HepG2 (cell line): ENCODE measurements at regions not wholly inside any gene's neighbourhood (a gene's known extent, or its start where the extent isn't known, plus 50 kb on each side); places are given as distances from the start of the nearest gene placed in this dataset.

Experiments used
- ATAC-seq: fragments of 200-7000 bp; cut with Tn5 transposase; 3 replicates; pipeline ENCODE4 v1.9.1; 2020; ENCODE audit warnings: mild to moderate bottlenecking, moderate library complexity
- BruUV-seq: library from RNA; stranded (reverse); fragments of 400-500 nt; replicated peaks from 2 replicates; lab custom pipeline; 2021; lab: Mats Ljungman, UMichigan
- CTCF ChIA-PET: fragments of 300-600 bp; formaldehyde crosslinking; extraction: SDS; loops from one replicate; lab custom pipeline; 2021; ENCODE audit warnings: low total read pairs, inconsistent platforms, low intra/inter-chr PET ratio; lab: Yijun Ruan, JAX
- POLR2A ChIA-PET: fragments of 350-600 bp; sonication (Branson Sonifier 250); formaldehyde crosslinking; loops from one replicate; lab custom pipeline; 2020; ENCODE audit warnings: antibody characterized with exemption, inconsistent platforms; lab: Yijun Ruan, JAX
- DNase-seq: peaks from one replicate; pipeline ENCODE4 v3.0.0-alpha.2; 2015; ENCODE audit warnings: low spot score
- FAIRE-seq: peaks from 3 replicates; lab custom pipeline; 2011; peaks lifted over from hg19 to GRCh38; lab: Jason Lieb, UNC
- H2AFZ ChIP-seq: one replicate; pipeline ENCODE4 v1.6.1; 2011; ENCODE audit warnings: low read length, inconsistent platforms
- H3K27ac ChIP-seq: fragments of 300-600 bp; 3 replicates; pipeline ENCODE4 v1.8.0; 2011; ENCODE audit warnings: mixed run types, mild to moderate bottlenecking, mixed read lengths, low read length, inconsistent platforms; ENCODE audit not compliant: insufficient read depth; ENCODE audit errors: extremely low read length
- H3K27me3 ChIP-seq, 2 experiments: fragments of 200-600 bp in 1 of 2; 2 replicates in 1 of 2; 3 replicates in 1 of 2; pipeline versions ENCODE4 v1.6.0 to v1.8.0; 2011; ENCODE audit warnings: low read length in 2 of 2, mild to moderate bottlenecking in 2 of 2, moderate library complexity in 2 of 2, inconsistent platforms in 1 of 2; ENCODE audit not compliant: insufficient read depth in 2 of 2, control insufficient read depth in 1 of 2
- H3K36me3 ChIP-seq, 2 experiments: fragments of 200-600 bp in 1 of 2; replicated peaks in 1 of 2; 2 replicates in 1 of 2; 3 replicates in 1 of 2; pipeline versions ENCODE4 v1.5.1 to v1.8.0; 2011; ENCODE audit warnings: low read length in 2 of 2, inconsistent platforms in 1 of 2; ENCODE audit not compliant: insufficient read depth in 2 of 2, control insufficient read depth in 1 of 2
- H3K4me1 ChIP-seq: 2 replicates; pipeline ENCODE4 v1.5.1; 2012; ENCODE audit warnings: low read length, inconsistent platforms; ENCODE audit not compliant: insufficient read depth
- H3K4me2 ChIP-seq: 2 replicates; pipeline ENCODE4 v1.6.0; 2011; ENCODE audit warnings: low read depth, low read length, inconsistent platforms
- H3K4me3 ChIP-seq, 3 experiments: fragments of 200-600 bp in 1 of 3; sonication (generic), shearing (Covaris generic) in 1 of 3; replicated peaks in 1 of 3; 2 replicates each; pipeline ENCODE4 v1.5.1; 2011 to 2016; ENCODE audit warnings: low read length in 3 of 3, inconsistent platforms in 2 of 3, low read depth in 2 of 3, mild to moderate bottlenecking in 2 of 3, control low read depth in 1 of 3, mixed read lengths in 1 of 3; ENCODE audit not compliant: insufficient read depth in 1 of 3
- H3K79me2 ChIP-seq: one replicate; pipeline ENCODE4 v1.6.1; 2011; ENCODE audit warnings: low read length, inconsistent platforms; ENCODE audit not compliant: insufficient read depth
- H3K9ac ChIP-seq: 2 replicates; pipeline ENCODE4 v1.6.0; 2011; ENCODE audit warnings: mild to moderate bottlenecking, low read depth, low read length, inconsistent platforms; ENCODE audit not compliant: insufficient read depth
- H3K9me3 ChIP-seq: 2 replicates; pipeline ENCODE4 v1.5.1; 2012; ENCODE audit warnings: mild to moderate bottlenecking, low read length
- H4K20me1 ChIP-seq: 2 replicates; pipeline ENCODE4 v1.6.0; 2011; ENCODE audit warnings: inconsistent platforms, mild to moderate bottlenecking, low read length, moderate library complexity; ENCODE audit not compliant: insufficient read depth
- CERS6 ChIP-seq: sonication (generic); formaldehyde crosslinking; IDR thresholded peaks from 2 replicates; pipeline ENCODE4 v1.5.0; 2020; ENCODE audit warnings: missing genetic modification reagents
- KLF12 ChIP-seq: sonication (generic); formaldehyde crosslinking; IDR thresholded peaks from 2 replicates; pipeline ENCODE4 v1.4.0; 2020; ENCODE audit warnings: missing genetic modification reagents, borderline replicate concordance
- MED1 ChIP-seq: sonication (generic); formaldehyde crosslinking; IDR thresholded peaks from 2 replicates; pipeline ENCODE4 v1.4.0; 2020; ENCODE audit warnings: missing genetic modification reagents
- MTF1 ChIP-seq: sonication (generic); formaldehyde crosslinking; IDR thresholded peaks from 2 replicates; pipeline ENCODE4 v1.5.0; 2020; ENCODE audit warnings: missing genetic modification reagents
- SOX6 ChIP-seq, 2 experiments: fragments of 450-650 bp in 1 of 2; sonication (generic) in 1 of 2; formaldehyde crosslinking in 1 of 2; IDR thresholded peaks; 2 replicates each; pipeline versions ENCODE4 v1.4.0 to v1.6.1; 2017 to 2020; ENCODE audit warnings: antibody characterized with exemption in 1 of 2, mild to moderate bottlenecking in 1 of 2, missing genetic modification reagents in 1 of 2
- ZBTB39 ChIP-seq: sonication (generic); formaldehyde crosslinking; IDR thresholded peaks from 2 replicates; pipeline ENCODE4 v1.5.0; 2020; ENCODE audit warnings: missing genetic modification reagents
- ZNF3 ChIP-seq: IDR thresholded peaks from 2 replicates; pipeline ENCODE4 v1.7.0; 2017; ENCODE audit warnings: inconsistent platforms
- WGBS: methylation state at CpG from one replicate; pipeline ENCODE4 v1.1.6; 2017; ENCODE audit warnings: low lambda C conversion rate; 5-methylcytosine and 5-hydroxymethylcytosine counted together
- in situ Hi-C: cut with HindIII; loops from 2 replicates; pipeline ENCODE4 v1.10.0; 2017; ENCODE audit warnings: low pct_unique_long_range_greater_than_20kb; ENCODE audit not compliant: extremely low pct_ligation_motif_present
- intact Hi-C: fragments of 100-400 bp; cut with micrococcal nuclease; formaldehyde crosslinking; loops from one replicate; pipeline ENCODE4 v1.10.0; 2022; ENCODE audit not compliant: unreplicated experiment

- DNase-seq (no peak), ATAC-seq (no peak), FAIRE-seq (no peak)
- Histone ChIP-seq H3K36me3 (no peaks in the 10 kb centered on the region), H4K20me1 (no peaks in the 10 kb centered on the region), H2AFZ (no peak overlapping the region), H3K27ac (no peak overlapping the region), H3K27me3 (no peaks in the 10 kb centered on the region), H3K79me2 (no peaks in the 10 kb centered on the region), H3K4me2 (peak overlapping the region; percentile 36; the same call in 1 of the 2 replicates), H3K4me1 (peaks cover 26% of the 10 kb centered on the region), H3K9ac (no peak overlapping the region), H3K4me3 (no peak overlapping the region), H3K9me3 (no peaks in the 10 kb centered on the region)
- TF ChIP-seq CERS6 (CRISPR knock-in tag) (no peak), KLF12 (CRISPR knock-in tag) (no peak), ZNF3 (CRISPR knock-in tag) (peak; percentile 82), MED1 (CRISPR knock-in tag) (no peak), ZBTB39 (no peak), MTF1 (CRISPR knock-in tag) (no peak), SOX6 (IDR thresholded peaks at IDR 0.05) (no peak), SOX6 (CRISPR knock-in tag; IDR thresholded peaks at IDR 0.05) (no peak)
- CTCF ChIA-PET, result no interaction called here
- in situ Hi-C loops (no loop called here), intact Hi-C loops (no loop called here)
- BruUV-seq, result no TSS peak
- POLR2A ChIA-PET, result interaction anchor here (0.9 to 1.5 kb wide), 3 partner anchors 144 to 148 kb away, joined by 3 to 4 read pairs (median 3); partner anchors contain the start of gene GADD45A
- 50% methylated on average over 1 of the region's 1 CpG for WGBS
Observed at GRCh38 chr1:67540733-67541125, 110.5 kb upstream of the SERBP1 start.
